DMS79 (cell line): ENCODE measurements at regions not wholly inside any gene's neighbourhood (a gene's known extent, or its start where the extent isn't known, plus 50 kb on each side); places are given as distances from the start of the nearest gene placed in this dataset.

Source experiments
- DNase-seq: peaks from one replicate; lab custom pipeline; 2025; lab: John Stamatoyannopoulos, UW

DNA sequence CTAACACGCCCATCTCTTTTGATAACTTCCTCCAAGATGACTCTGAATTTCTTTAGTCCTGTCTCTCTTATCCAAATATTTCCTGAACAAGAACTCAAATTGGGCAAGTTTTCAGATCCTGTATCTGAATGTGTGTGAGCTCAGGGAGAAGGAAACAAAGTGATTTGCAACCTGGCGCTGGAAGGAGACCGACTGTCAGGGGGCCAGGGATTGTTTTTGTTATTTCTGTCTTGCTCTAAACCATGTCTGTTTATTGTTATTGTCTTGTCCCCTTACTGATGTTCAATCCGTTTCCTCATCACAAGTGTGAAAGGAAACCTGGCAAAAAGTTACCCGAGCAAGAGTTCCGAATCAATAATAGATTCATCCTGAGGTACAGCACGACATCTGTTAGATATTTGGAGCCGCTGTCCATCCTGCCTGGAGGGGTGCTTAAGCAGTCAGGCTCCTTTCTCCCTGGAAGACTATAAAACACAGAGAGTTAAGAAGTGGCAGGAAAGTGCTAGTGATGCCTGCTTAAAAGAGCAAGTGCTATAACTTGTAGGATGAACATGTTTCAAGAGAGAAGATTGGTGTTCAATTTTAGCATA, 132.5 kb upstream of the OSR1 start:
- no peak for DNase-seq

GRCh38 chr2:19488009-19488691, 129.7 kb upstream of the OSR1 start:
- DNase-seq: no peak

GRCh38 chr2:19484736-19485135, 126.3 kb upstream of the OSR1 start:
- no peak for DNase-seq

GRCh38 chr2:19480673-19481072, 122.2 kb upstream of the OSR1 start:
- DNase-seq: no peak

DNA sequence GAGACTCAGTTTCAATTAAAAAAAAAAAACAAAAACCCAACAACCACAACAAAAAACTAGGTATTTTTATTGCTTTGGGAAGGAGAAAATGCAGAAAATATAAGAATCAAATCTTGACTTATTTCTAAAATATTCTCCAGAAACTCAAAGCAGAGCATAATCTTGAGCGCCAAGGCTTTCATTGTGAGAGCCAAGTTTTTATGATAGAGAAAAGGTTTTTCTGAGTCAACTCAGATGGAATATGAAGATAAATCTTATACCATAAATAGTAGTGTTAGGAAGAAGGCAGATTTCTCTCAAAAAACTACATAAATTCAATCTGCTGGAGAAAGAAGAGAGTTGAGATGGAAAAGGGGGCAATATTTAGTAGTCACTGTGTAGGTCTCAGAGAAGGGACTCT, 121.2 kb upstream of the OSR1 start:
- DNase-seq: no peak

- DNase-seq: no peak
Observed at GRCh38 chr2:19478409-19478808, 120.0 kb upstream of the OSR1 start.

- DNase-seq: no peak
Observed at GRCh38 chr2:19476327-19476726, 117.9 kb upstream of the OSR1 start.

DNA sequence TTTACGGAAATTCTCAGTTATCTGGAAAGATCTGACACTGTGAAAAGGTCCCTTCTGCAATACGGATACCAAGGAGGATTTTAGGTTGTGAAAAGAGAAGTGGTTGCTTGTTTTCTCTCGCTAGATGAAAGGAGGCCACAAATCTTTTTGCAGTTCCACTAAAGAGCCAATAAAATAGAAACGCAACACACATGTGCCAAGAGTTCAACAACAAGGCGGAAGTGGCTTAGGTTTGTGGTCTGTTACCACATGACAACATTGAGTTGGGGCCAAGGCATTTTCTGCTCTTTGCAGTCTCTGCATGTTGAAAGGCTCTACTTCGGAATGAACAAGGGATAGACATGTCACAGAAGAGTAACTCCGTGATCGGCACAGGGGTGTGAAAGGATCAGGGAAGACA, 115.7 kb upstream of the OSR1 start:
- no peak for DNase-seq

DNA sequence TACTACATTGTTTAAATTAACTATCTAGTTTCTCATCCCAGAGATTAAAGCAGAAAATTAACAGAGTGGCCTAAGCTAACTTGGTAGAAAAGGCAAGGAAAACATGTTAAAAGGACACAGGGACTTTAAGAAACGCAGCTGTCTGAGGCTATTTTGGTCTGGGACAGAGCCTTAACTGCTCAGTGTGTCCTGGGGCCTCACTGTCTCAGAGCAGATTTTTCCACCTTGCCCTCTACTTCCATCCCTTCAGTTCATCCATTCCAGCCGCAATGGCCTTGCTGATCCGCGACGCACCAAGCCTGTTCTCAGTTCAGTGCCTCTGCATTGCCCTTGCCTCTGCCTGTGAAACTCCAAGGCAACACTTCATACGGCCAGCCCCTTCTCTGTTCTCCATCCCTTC, 114.9 kb upstream of the OSR1 start:
- no peak for DNase-seq

- no peak for DNase-seq
Observed at GRCh38 chr2:19472391-19472978, 114.1 kb upstream of the OSR1 start.

GRCh38 chr2:19471491-19471890, 113.1 kb upstream of the OSR1 start:
- no peak for DNase-seq

DNA sequence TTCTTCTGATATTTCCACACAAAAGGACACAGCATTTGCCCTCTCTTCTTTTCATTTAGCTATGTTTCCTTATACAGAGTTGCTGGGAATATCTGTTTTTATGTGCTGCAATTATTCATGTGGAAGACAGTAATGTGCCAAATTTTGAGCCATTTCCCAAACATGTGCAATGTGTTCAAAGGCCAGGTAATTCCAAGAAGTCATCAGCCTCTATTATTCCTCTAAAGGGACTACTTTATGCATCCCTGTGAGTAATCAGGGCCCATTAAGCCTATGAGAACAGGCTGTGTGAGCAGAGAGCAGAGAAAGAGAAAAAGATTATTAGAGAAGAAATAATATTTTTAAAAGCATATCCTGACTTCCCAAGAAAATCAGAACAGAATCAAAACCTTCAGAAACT, 107.6 kb upstream of the OSR1 start:
- no peak for DNase-seq

DNA sequence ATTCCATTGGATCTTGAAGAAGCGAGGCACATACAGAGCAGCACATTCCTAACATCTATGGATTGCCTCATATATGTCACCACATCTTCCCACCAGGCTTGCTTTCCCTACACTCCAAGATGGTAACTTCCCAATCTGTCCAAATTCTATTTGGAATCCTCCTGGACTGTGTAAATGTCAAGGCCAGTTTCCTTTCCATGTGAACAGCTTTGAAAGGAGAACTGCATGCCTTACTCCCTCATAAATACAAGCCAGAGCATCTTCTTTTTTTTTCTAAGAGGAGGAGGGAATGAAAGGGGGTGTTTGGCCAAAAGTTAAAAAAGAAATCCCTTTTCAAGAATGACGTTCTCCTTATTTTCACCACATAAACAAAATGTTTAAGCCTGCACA, 103.8 kb upstream of the OSR1 start:
- no peak for DNase-seq

GRCh38 chr2:19461504-19462255, 103.3 kb upstream of the OSR1 start:
- no peak for DNase-seq

- DNase-seq: no peak
Observed at GRCh38 chr2:19460761-19461160, 102.3 kb upstream of the OSR1 start.

- no peak for DNase-seq
Observed at GRCh38 chr2:19458427-19459003, 100.1 kb upstream of the OSR1 start.

DNA sequence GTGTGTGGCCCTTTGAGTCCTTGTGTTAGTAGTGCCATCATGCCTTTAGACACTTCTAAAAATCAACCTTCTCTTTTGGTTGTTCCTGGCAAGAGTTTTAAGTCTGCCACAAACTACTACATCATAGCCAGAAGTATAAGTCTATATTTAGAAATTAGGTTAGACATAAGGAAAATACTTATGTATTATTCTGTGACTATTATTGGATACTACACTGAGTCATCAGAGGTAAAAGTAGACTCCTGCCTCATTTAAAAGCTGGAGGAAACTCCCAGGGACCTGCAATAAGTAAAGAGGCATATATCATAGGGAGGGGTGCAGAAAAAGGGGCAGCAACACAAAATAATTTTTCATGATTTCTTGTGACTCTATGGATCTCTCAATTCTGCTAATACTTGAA, 99.4 kb upstream of the OSR1 start:
- DNase-seq: no peak

- no peak for DNase-seq
Observed at GRCh38 chr2:19456705-19457309, 98.4 kb upstream of the OSR1 start.

GRCh38 chr2:19454125-19454524, 95.7 kb upstream of the OSR1 start:
- no peak for DNase-seq

GRCh38 chr2:19442731-19443130, 84.3 kb upstream of the OSR1 start:
- DNase-seq: no peak

DNA sequence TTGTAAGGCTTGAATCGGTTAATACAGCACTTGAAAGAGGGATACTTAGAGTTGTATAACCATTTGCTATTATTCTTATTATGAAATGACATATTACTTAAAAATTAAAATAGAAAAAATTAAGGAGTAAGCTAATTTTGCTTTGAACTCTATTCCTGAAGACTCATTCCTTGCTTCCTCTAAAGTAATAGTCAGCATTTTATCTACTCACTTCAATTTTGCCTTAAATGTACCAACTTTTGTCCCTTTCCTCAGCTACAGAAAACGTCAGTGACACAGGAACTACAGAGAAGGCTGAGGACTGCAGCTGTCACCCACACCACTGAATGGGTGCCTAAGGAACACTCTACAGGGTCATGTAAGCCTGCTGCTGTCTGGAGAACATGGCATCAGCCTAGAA, 80.7 kb upstream of the OSR1 start:
- DNase-seq: no peak

DNA sequence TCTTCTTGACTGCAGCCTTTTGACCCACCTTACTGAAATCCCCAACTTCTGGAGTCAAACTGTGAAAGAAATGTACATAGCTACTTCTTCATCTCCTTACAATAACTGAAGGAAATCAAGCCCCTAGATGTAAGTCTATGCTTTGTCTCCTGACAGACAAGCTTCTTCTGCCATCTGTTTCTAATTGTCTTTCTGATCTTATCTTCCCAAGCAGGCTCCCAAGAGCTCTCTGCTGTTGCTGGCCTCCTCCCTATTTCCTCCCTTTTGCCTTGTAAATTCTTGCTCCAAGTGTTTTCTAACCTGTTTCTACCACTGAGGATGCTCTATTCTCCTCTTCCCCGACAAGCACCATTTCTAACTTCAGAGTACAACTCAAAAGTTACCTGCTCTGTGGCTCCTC, 77.4 kb upstream of the OSR1 start:
- no peak for DNase-seq
